Progenitor cell of endocrine pancreas (in vitro differentiated cells): ENCODE measurements at regions not wholly inside any gene's neighbourhood (a gene's known extent, or its start where the extent isn't known, plus 50 kb on each side); places are given as distances from the start of the nearest gene placed in this dataset.
"Not testable (repeated sequence)": the region's sequence is repeated elsewhere in the genome, so short reads cannot be mapped to it uniquely, and the experiment has no call there.

Source experiments
- DNase-seq: peaks from one replicate; pipeline ENCODE4 v3.0.0; 2021; ENCODE audit warnings: low spot score; ENCODE audit not compliant: unreplicated experiment
- H3K27ac Mint-ChIP-seq: 2 replicates; pipeline ENCODE4 v1.8.0; 2021; ENCODE audit warnings: mild to moderate bottlenecking, moderate library complexity, mixed read lengths
- H3K27me3 Mint-ChIP-seq: 2 replicates; pipeline ENCODE4 v1.8.0; 2021; ENCODE audit warnings: mixed read lengths
- H3K36me3 Mint-ChIP-seq: 2 replicates; pipeline ENCODE4 v1.8.0; 2022; ENCODE audit warnings: mixed read lengths; ENCODE audit not compliant: insufficient read depth
- H3K4me1 Mint-ChIP-seq: 2 replicates; pipeline ENCODE4 v1.8.0; 2021; ENCODE audit warnings: low read depth, mixed read lengths
- H3K4me3 Mint-ChIP-seq: 2 replicates; pipeline ENCODE4 v1.8.0; 2021; ENCODE audit warnings: low read depth, mild to moderate bottlenecking, moderate library complexity, mixed read lengths
- H3K9me3 Mint-ChIP-seq: 2 replicates; pipeline ENCODE4 v1.8.0; 2021; ENCODE audit warnings: low read depth, mixed read lengths
- CTCF ChIP-seq: fragments of 200-600 bp; sonication (generic); IDR thresholded peaks from one replicate; pipeline ENCODE4 v1.5.0; 2021; ENCODE audit warnings: antibody characterized with exemption, mild to moderate bottlenecking; ENCODE audit not compliant: unreplicated experiment

GRCh38 chr13:59439776-59440428 is 723.8 kb downstream of the DIAPH3 start:
- DNase-seq: no peak
- Mint-ChIP-seq H3K4me1 (peaks cover 8% of the 10 kb centered on the region), H3K9me3 (peaks cover 3% of the 10 kb centered on the region), H3K36me3 (no peaks in the 10 kb centered on the region), H3K27me3 (no peaks in the 10 kb centered on the region), H3K4me3 (no peak overlapping the region), H3K27ac (no peak overlapping the region)
- no peak for TF ChIP-seq CTCF

GRCh38 chr13:59441068-59441467 is 722.7 kb downstream of the DIAPH3 start:
- not testable (repeated sequence) for H3K9me3 Mint-ChIP-seq, H3K36me3 Mint-ChIP-seq, H3K4me1 Mint-ChIP-seq, DNase-seq, H3K27ac Mint-ChIP-seq, H3K4me3 Mint-ChIP-seq, H3K27me3 Mint-ChIP-seq

- no peaks in the 10 kb centered on the region for H3K36me3 Mint-ChIP-seq
- no peak for DNase-seq
- no peaks in the 10 kb centered on the region for H3K27me3 Mint-ChIP-seq
Measured at GRCh38 chr13:59441596-59442280, 722.0 kb downstream of the DIAPH3 start.

GRCh38 chr13:59442461-59442860 is 721.3 kb downstream of the DIAPH3 start:
- DNase-seq: no peak
- Mint-ChIP-seq H3K4me1 (peaks cover 8% of the 10 kb centered on the region), H3K9me3 (peaks cover 3% of the 10 kb centered on the region), H3K27me3 (no peaks in the 10 kb centered on the region), H3K4me3 (no peak overlapping the region), H3K36me3 (no peaks in the 10 kb centered on the region), H3K27ac (no peak overlapping the region)
- no peak for TF ChIP-seq CTCF

More at GRCh38 chr13:59441596-59442280, 722.0 kb downstream of the DIAPH3 start:
- Mint-ChIP-seq H3K4me3 (no peak overlapping the region), H3K4me1 (peaks cover 8% of the 10 kb centered on the region), H3K27ac (no peak overlapping the region), H3K9me3 (peaks cover 3% of the 10 kb centered on the region)
- TF ChIP-seq CTCF: no peak

- Mint-ChIP-seq H3K9me3 (peaks cover 3% of the 10 kb centered on the region), H3K4me3 (no peak overlapping the region), H3K4me1 (peaks cover 8% of the 10 kb centered on the region), H3K27ac (no peak overlapping the region), H3K36me3 (no peaks in the 10 kb centered on the region), H3K27me3 (no peaks in the 10 kb centered on the region)
- no peak for TF ChIP-seq CTCF
- DNase-seq: no peak
Measured at GRCh38 chr13:59442944-59443486, 720.7 kb downstream of the DIAPH3 start.
